ENCODE measurements at regions not wholly inside any gene's neighbourhood (a gene's known extent, or its start where the extent isn't known, plus 50 kb on each side); places are given as distances from the start of the nearest gene placed in this dataset.

- ChIA-PET CTCF (no interaction called here), POLR2A (no interaction called here)
- TF ChIP-seq KLF1 (tag by site-specific recombination; IDR thresholded peaks at IDR 0.05) (no peak), ZNF16 (tag by site-specific recombination; IDR thresholded peaks at IDR 0.05; ENCODE audit: low read depth) (no peak), ZNF560 (tag by site-specific recombination; IDR thresholded peaks at IDR 0.05; ENCODE audit: borderline replicate concordance) (no peak), ZNF621 (tag by site-specific recombination; IDR thresholded peaks at IDR 0.05) (no peak), REST (tag by site-specific recombination; IDR thresholded peaks at IDR 0.05) (no peak)
These were observed 363.9 kb downstream of the KCNJ3 start for GRCh38 chr2:155062250-155062921.

GRCh38 chr2:155060896-155061295, 362.4 kb downstream of the KCNJ3 start:
- H3K27ac ChIP-seq (ENCODE audit: extremely low read depth, low read depth, low read length): no peak overlapping the region
- H3K36me3 ChIP-seq (ENCODE audit: control insufficient read depth in 2 of 2, insufficient read depth in 1 of 2, low read length in 2 of 2): no peaks in the 10 kb centered on the region
- CTCF ChIA-PET: no interaction called here
- H3K4me3 ChIP-seq (ENCODE audit: low read depth, low read length): no peak overlapping the region
- POLR2A ChIA-PET: no interaction called here
- TF ChIP-seq CTCF (tag by site-specific recombination; IDR thresholded peaks at IDR 0.05) (no peak), ZBTB11 (tag by site-specific recombination; conservative IDR thresholded peaks at IDR 0.05; ENCODE audit: low read depth) (no peak), ZNF530 (tag by site-specific recombination; IDR thresholded peaks at IDR 0.05; ENCODE audit: low read depth) (no peak)
- no peaks in the 10 kb centered on the region for H3K9me3 ChIP-seq (ENCODE audit: control insufficient read depth, insufficient read depth, low read depth, low read length)
- H3K4me1 ChIP-seq (ENCODE audit: control insufficient read depth, insufficient read depth, low read length): no peaks in the 10 kb centered on the region

More at GRCh38 chr2:155062250-155062921, 363.9 kb downstream of the KCNJ3 start:
- H3K4me3 ChIP-seq (ENCODE audit: low read depth, low read length): no peak overlapping the region
- no peak overlapping the region for H3K27ac ChIP-seq (ENCODE audit: extremely low read depth, low read depth, low read length)
- H3K36me3 ChIP-seq (ENCODE audit: control insufficient read depth in 2 of 2, insufficient read depth in 1 of 2, low read length in 2 of 2): no peaks in the 10 kb centered on the region
- H3K9me3 ChIP-seq (ENCODE audit: control insufficient read depth, insufficient read depth, low read depth, low read length): no peaks in the 10 kb centered on the region
- no peaks in the 10 kb centered on the region for H3K4me1 ChIP-seq (ENCODE audit: control insufficient read depth, insufficient read depth, low read length)

GRCh38 chr2:155054712-155055111, 356.2 kb downstream of the KCNJ3 start:
- CTCF ChIA-PET: no interaction called here
- POLR2A ChIA-PET: no interaction called here
- no peaks in the 10 kb centered on the region for H3K9me3 ChIP-seq (ENCODE audit: control insufficient read depth, insufficient read depth, low read depth, low read length)
- H3K36me3 ChIP-seq (ENCODE audit: control insufficient read depth in 2 of 2, insufficient read depth in 1 of 2, low read length in 2 of 2): no peaks in the 10 kb centered on the region
- TF ChIP-seq ZNF560 (tag by site-specific recombination; IDR thresholded peaks at IDR 0.05; ENCODE audit: borderline replicate concordance): no peak
- no peak overlapping the region for H3K4me3 ChIP-seq (ENCODE audit: low read depth, low read length)
- no peaks in the 10 kb centered on the region for H3K4me1 ChIP-seq (ENCODE audit: control insufficient read depth, insufficient read depth, low read length)
- no peak overlapping the region for H3K27ac ChIP-seq (ENCODE audit: extremely low read depth, low read depth, low read length)
